GM23248 (cell line): ENCODE measurements at regions not wholly inside any gene's neighbourhood (a gene's known extent, or its start where the extent isn't known, plus 50 kb on each side); places are given as distances from the start of the nearest gene placed in this dataset.

Experiments used
- EZH2 ChIP-seq: fragments of 200-600 bp; sonication (generic); IDR thresholded peaks from 2 replicates; pipeline ENCODE4 v1.6.1; 2018; ENCODE audit warnings: antibody characterized with exemption, mild to moderate bottlenecking; ENCODE audit not compliant: insufficient read depth, poor library complexity, severe bottlenecking
- EZH2phosphoT487 ChIP-seq: fragments of 200-600 bp; sonication (generic); IDR thresholded peaks from 2 replicates; pipeline ENCODE4 v1.6.1; 2018; ENCODE audit warnings: antibody characterized with exemption, moderate library complexity, mild to moderate bottlenecking, low read depth; ENCODE audit not compliant: insufficient read depth

DNA sequence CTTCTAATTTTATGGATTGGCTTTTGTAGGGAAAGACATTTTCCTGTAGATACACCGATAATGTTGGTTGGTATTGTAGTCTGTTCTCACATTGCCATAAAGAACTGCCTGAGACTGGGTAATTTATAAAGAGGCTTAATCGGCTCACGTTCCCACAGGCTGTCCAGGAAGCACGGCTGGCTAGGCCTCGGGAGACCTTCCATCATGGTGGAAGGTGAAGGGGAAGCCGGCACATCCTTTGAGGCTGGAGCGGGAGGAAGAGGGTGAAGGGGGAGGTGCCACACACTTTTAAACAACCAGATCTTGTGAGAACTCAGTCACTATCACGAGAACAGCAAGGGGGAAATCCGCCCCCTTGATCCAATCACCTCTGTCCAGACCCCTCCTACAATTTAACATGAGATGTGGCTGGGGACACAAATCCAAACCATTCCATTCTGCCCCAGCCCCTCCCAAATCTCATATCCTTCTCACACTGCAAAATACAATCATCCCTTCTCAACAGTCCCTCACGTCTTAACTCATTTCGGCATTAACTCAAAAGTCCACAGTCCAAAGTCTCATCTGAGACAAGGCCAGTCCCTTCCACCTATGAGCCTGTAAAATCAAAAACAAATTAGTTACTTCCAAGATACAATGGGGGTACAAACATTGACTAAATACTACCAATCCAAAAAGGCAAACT lies 66.7 kb upstream of the EIF5 start:
- TF ChIP-seq EZH2 (no peak), EZH2phosphoT487 (no peak)
